Spinal cord (tissue), 9 donors: ENCODE measurements at regions not wholly inside any gene's neighbourhood (a gene's known extent, or its start where the extent isn't known, plus 50 kb on each side); places are given as distances from the start of the nearest gene placed in this dataset.

Source experiments
- DNase-seq, 6 donors: peaks; one replicate each; pipeline versions ENCODE4 v3.0.0 to v3.0.0-alpha.2; 2013 to 2015; ENCODE audit warnings: low spot score in 6 of 6, low read depth in 4 of 6
- H3K27ac ChIP-seq: one replicate; pipeline ENCODE4 v1.5.1; 2013; ENCODE audit warnings: low read depth, low read length, control low read depth
- H3K27me3 ChIP-seq: one replicate; pipeline ENCODE4 v1.6.1; 2013; ENCODE audit warnings: low read length; ENCODE audit not compliant: control insufficient read depth, insufficient read depth
- H3K36me3 ChIP-seq: one replicate; pipeline ENCODE4 v1.6.1; 2013; ENCODE audit warnings: low read length; ENCODE audit not compliant: control insufficient read depth, insufficient read depth
- H3K4me1 ChIP-seq: one replicate; pipeline ENCODE4 v1.6.1; 2013; ENCODE audit warnings: low read length; ENCODE audit not compliant: control insufficient read depth, insufficient read depth
- H3K4me3 ChIP-seq: one replicate; pipeline ENCODE4 v1.5.1; 2013; ENCODE audit warnings: low read depth, low read length, control low read depth
- H3K9me3 ChIP-seq: one replicate; pipeline ENCODE4 v1.6.1; 2013; ENCODE audit warnings: low read length; ENCODE audit not compliant: control insufficient read depth, insufficient read depth
- WGBS: methylation state at CpG from one replicate; pipeline ENCODE4 v1.1.5; 2013; ENCODE audit warnings: missing lambda C conversion rate; ENCODE audit not compliant: insufficient coverage; 5-methylcytosine and 5-hydroxymethylcytosine counted together
- donor health status: healthy.

DNA sequence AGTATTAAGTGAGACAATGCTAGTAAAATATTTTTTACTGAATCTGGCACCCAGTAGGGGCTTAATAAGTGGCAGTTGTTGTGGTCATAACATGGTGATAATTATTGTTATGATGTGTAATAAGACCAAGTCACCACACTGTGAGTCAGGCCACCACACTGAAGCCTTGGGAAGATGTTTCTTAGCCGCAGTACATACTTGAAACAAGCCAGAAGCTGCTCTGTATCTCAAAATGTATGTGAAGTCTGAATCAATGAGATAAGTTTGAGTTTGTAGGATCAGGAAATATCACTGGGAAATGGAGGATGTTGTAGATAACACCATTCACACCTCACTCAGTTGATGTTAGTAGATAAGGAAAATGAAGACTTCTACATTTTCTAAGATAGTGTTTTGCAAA is 51.3 kb upstream of the PTPN3 start:
- DNase-seq: no peak
- Histone ChIP-seq H3K36me3 (no peaks in the 10 kb centered on the region), H3K4me3 (no peak overlapping the region), H3K9me3 (peaks cover 2% of the 10 kb centered on the region), H3K4me1 (no peaks in the 10 kb centered on the region), H3K27ac (no peak overlapping the region), H3K27me3 (no peaks in the 10 kb centered on the region)
- no CpG with 5 or more reads among the region's 1 CpG for WGBS

DNA sequence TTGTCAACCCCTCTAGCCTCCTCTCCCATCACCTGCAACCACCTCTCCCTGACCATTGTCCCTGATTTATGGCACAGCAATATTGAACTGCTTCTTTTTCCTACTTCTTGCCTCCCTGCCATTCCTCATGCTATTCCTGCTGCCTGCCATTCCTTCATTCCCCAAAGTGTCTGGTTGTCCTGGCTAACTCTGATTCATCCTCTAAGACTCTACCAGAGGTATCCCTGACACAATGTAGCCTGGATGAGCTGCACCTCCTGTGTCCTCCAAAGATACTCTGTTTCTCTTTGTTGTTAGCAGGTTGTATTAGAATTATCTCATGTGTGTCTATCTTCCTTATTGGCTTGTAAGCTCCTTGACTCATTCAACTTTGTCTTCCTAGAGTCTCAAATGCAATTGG is 53.5 kb upstream of the PTPN3 start:
- H3K27me3 ChIP-seq: no peaks in the 10 kb centered on the region
- no peaks in the 10 kb centered on the region for H3K9me3 ChIP-seq
- no peak for DNase-seq
- no peak overlapping the region for H3K4me3 ChIP-seq
- no peaks in the 10 kb centered on the region for H3K36me3 ChIP-seq
- H3K27ac ChIP-seq: no peak overlapping the region
- H3K4me1 ChIP-seq: no peaks in the 10 kb centered on the region

DNA sequence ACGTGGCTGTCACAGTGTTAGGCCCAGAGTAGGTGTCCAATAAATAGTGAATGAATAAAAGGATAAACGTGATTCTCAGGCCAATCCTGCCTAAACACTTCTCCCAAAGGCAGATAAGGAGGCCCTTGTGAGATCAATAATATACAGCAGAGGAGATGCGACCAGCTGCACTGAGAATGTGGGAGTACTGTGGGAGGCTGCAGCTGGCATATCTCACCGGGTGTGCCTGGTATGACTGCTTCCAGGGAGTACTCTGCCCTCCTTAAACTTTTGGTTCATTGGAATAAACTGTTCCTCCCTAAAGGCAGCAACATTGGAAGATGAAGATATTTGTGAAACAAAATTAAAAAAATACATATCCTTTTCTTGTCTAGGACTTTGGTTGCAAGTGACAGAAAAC is 57.1 kb upstream of the PTPN3 start:
- no peaks in the 10 kb centered on the region for H3K27me3 ChIP-seq
- no peaks in the 10 kb centered on the region for H3K4me1 ChIP-seq
- no peak overlapping the region for H3K27ac ChIP-seq
- no CpG with 5 or more reads among the region's 4 CpGs for WGBS
- H3K9me3 ChIP-seq: no peaks in the 10 kb centered on the region
- no peak overlapping the region for H3K4me3 ChIP-seq
- no peak for DNase-seq
- no peaks in the 10 kb centered on the region for H3K36me3 ChIP-seq

DNA sequence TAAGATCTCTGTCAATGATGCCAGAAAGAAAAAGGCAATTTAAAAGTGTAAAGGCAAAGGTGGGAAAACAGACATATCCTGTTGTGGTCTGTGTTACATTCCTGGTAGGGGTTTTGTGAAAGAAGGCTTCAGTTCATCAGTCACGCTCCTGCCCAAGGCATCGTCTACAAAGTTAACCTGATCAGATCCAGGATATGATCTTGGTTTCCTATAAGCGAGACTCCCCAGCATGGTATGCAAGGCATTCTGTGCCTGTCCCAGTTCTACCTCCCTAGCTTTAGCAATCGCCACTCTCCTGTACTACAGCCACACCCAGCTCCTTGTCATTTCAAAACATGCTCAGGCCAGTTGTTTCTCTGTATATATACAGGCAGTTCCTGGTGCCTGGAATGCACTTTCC is 58.0 kb upstream of the PTPN3 start:
- 70% methylated on average over 4 of the region's 4 CpGs for WGBS
- Histone ChIP-seq H3K4me3 (no peak overlapping the region), H3K27ac (no peak overlapping the region), H3K9me3 (no peaks in the 10 kb centered on the region), H3K27me3 (no peaks in the 10 kb centered on the region), H3K36me3 (no peaks in the 10 kb centered on the region), H3K4me1 (peaks cover 5% of the 10 kb centered on the region)
- DNase-seq: no peak

DNA sequence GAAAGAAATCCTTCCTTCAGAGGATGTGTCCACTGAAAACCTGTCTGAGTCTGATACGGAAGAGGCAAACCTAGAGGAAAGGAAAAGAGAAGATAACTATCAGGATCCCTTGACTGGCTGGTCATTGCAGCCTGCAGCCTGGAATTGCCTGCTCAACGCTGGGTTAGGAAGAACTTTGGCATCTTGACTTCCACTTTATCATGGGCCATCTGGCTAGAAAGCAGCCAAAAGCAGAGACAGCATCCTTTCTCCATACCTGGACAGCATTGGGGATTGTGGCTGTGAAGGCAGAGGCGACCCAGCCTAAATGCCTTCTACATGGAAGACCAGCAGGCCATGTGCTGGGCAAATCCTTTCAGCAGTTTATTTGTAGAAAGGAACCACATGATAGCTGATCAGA is 58.7 kb upstream of the PTPN3 start:
- WGBS: 69% methylated on average over 2 of the region's 3 CpGs
- Histone ChIP-seq H3K36me3 (no peaks in the 10 kb centered on the region), H3K4me1 (peaks cover 5% of the 10 kb centered on the region), H3K27ac (no peak overlapping the region), H3K27me3 (no peaks in the 10 kb centered on the region), H3K9me3 (no peaks in the 10 kb centered on the region), H3K4me3 (no peak overlapping the region)
- no peak for DNase-seq

DNA sequence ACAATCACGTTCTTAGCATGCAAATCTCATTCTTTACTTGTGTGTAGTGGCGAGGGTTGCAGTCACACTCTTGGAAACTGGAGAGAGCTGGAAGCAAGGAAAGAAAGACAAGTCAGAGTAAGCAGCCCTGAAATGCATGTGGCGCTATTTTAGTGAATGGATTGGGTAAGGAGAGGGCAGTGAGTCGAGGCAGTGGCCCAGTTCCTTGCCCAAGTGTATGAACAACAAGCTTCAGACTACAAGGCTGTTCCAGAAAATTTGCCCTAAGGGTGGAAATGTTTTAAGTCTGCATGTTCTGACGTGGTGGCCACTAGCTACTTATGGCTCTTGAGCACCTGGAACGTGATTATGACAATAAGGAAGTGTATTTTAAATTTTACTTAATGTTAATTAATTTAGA is 59.4 kb upstream of the PTPN3 start:
- WGBS: 72% methylated on average over 3 of the region's 6 CpGs
- no peaks in the 10 kb centered on the region for H3K9me3 ChIP-seq
- H3K4me1 ChIP-seq: peaks cover 5% of the 10 kb centered on the region
- H3K27me3 ChIP-seq: no peaks in the 10 kb centered on the region
- H3K36me3 ChIP-seq: no peaks in the 10 kb centered on the region
- no peak overlapping the region for H3K4me3 ChIP-seq
- no peak for DNase-seq
- no peak overlapping the region for H3K27ac ChIP-seq

DNA sequence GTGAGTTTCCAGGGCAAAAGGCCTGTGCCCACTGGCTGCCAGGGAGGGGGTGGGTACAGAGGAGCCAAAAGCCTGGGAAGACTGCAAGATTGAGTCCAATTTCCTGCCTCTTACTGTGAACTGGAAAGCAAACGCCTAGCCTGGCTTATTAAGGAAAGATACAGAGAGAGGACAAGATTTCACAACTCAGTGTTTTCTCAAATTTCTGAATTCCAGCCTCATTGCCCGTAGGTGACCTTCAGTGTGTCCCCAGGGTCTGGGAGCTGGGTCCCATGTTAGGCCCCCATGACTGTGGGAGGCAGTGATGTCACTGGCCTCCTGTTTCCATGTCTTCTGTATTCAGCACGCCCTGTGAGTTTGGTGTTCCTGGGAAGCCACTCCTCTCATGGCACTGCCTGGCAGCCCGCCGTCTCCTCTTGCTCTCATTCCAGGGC is 60.6 kb upstream of the PTPN3 start:
- Histone ChIP-seq H3K27ac (no peak overlapping the region), H3K4me1 (peaks cover 5% of the 10 kb centered on the region), H3K4me3 (no peak overlapping the region), H3K27me3 (no peaks in the 10 kb centered on the region), H3K36me3 (no peaks in the 10 kb centered on the region), H3K9me3 (no peaks in the 10 kb centered on the region)
- WGBS: 80% methylated on average over 4 of the region's 5 CpGs
- no peak for DNase-seq

DNA sequence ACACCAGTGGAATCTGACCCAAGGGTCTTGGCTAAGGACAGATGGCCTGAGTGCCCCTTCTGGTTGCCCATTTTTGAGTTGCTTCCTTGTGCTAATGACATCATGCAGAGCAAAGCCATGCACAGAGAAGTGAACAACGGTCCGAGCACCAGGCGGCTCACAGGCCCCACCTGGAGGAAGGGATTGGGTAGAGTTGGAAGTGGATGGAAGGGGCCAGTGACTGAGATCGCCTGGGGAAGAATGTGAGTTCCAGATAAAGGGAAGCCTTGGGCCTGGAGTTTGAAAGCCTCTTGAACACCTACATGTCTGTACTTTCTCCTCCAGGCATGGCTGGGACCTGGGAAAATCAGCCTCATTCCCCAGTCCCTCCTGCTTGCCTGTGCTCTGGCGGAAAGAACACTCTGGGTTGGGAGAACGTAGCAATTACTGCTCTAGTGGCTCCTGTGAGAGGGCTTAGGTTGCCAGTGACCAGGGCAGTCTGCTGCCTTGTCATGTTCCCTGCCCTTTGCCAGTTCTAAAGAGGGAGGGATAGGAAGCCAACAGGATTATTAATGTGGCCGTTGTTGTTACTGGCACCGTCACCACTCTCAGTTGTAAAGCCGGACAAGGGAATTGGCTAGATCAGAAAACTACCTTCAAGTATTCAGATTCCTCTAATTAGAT is 62.5 kb upstream of the PTPN3 start:
- Histone ChIP-seq H3K9me3 (no peaks in the 10 kb centered on the region), H3K27ac (no peak overlapping the region), H3K4me3 (no peak overlapping the region), H3K36me3 (no peaks in the 10 kb centered on the region), H3K4me1 (peaks cover 5% of the 10 kb centered on the region), H3K27me3 (no peaks in the 10 kb centered on the region)
- 50% methylated on average over 5 of the region's 9 CpGs for WGBS
- peak in 1 of 6 donors; percentile 7 for DNase-seq

DNA sequence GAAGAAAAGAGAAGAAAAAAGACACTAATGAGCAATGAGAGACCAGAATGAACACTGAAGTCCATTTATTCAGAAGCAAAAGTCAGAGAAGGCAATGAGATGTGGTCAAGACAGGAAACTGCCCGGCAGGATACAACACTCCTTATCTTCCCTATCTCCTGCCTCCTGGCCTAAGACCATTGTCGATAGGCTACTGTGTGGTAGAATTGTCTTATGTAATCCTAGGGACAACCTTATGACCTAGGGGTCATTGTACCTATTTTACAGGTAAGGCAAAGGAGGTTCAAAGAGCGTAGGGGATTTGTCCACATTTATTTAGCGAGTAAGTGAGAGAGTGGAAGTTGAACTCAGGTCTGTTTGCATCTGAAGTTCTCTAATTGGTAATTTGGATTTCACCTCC is 63.0 kb upstream of the PTPN3 start:
- H3K4me3 ChIP-seq: no peak overlapping the region
- WGBS: no CpG with 5 or more reads among the region's 4 CpGs
- no peaks in the 10 kb centered on the region for H3K36me3 ChIP-seq
- no peaks in the 10 kb centered on the region for H3K9me3 ChIP-seq
- peaks cover 5% of the 10 kb centered on the region for H3K4me1 ChIP-seq
- no peak overlapping the region for H3K27ac ChIP-seq
- DNase-seq: no peak
- H3K27me3 ChIP-seq: no peaks in the 10 kb centered on the region

DNA sequence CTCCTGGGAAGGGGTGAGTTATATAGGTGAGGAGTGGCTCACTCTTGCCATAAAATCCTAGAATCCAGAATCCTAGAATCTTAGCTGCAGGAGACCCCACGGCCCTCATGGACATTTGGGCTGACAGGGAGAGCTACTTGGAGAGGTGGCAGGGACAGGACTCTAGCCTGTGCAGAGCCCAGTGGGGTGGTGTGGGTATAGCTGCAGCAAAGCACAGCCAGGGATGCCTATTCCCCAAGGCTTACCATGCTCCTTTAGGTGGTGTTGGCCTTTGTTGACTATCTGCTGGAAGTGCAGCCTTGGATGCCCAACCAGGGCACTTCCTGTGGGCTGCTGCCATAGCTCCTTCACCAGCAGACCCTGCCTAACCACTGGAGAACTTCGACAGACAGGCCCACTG is 70.0 kb upstream of the PTPN3 start:
- no peak overlapping the region for H3K27ac ChIP-seq
- no peaks in the 10 kb centered on the region for H3K27me3 ChIP-seq
- no peaks in the 10 kb centered on the region for H3K4me1 ChIP-seq
- WGBS: 74% methylated on average over 1 of the region's 2 CpGs
- H3K4me3 ChIP-seq: no peak overlapping the region
- peaks cover 5% of the 10 kb centered on the region for H3K9me3 ChIP-seq
- DNase-seq: no peak
- H3K36me3 ChIP-seq: no peaks in the 10 kb centered on the region
